ENCODE measurements at regions not wholly inside any gene's neighbourhood (a gene's known extent, or its start where the extent isn't known, plus 50 kb on each side); places are given as distances from the start of the nearest gene placed in this dataset.

GRCh38 chr20:12591949-12592470, 416.8 kb upstream of the SPTLC3 start:
- no peak for DNase-seq (ENCODE audit: low spot score)

GRCh38 chr20:12592756-12593155, 416.0 kb upstream of the SPTLC3 start:
- no peak for DNase-seq (ENCODE audit: low spot score)

- DNase-seq (ENCODE audit: low spot score): no peak
These were observed 415.4 kb upstream of the SPTLC3 start for GRCh38 chr20:12593342-12593873.

- no peak for DNase-seq (ENCODE audit: low spot score)
These were observed 414.2 kb upstream of the SPTLC3 start for GRCh38 chr20:12594410-12595088.

GRCh38 chr20:12595841-12596240, 412.9 kb upstream of the SPTLC3 start:
- no peak for DNase-seq (ENCODE audit: low spot score)

GRCh38 chr20:12596863-12597262, 411.9 kb upstream of the SPTLC3 start:
- DNase-seq (ENCODE audit: low spot score): no peak

GRCh38 chr20:12597551-12597950, 411.2 kb upstream of the SPTLC3 start:
- DNase-seq (ENCODE audit: low spot score): no peak

- DNase-seq (ENCODE audit: low spot score): no peak
These were observed 409.9 kb upstream of the SPTLC3 start for GRCh38 chr20:12598894-12599293.

GRCh38 chr20:12599494-12599893, 409.3 kb upstream of the SPTLC3 start:
- DNase-seq (ENCODE audit: low spot score): no peak

- no peak for DNase-seq (ENCODE audit: low spot score)
These were observed 403.0 kb upstream of the SPTLC3 start for GRCh38 chr20:12605751-12606150.

- no peak for DNase-seq (ENCODE audit: low spot score)
These were observed 397.9 kb upstream of the SPTLC3 start for GRCh38 chr20:12610871-12611270.

GRCh38 chr20:12614764-12615163, 394.0 kb upstream of the SPTLC3 start:
- no peak for DNase-seq (ENCODE audit: low spot score)

GRCh38 chr20:12617076-12617475, 391.7 kb upstream of the SPTLC3 start:
- DNase-seq (ENCODE audit: low spot score): no peak

GRCh38 chr20:12623870-12624269, 384.9 kb upstream of the SPTLC3 start:
- DNase-seq (ENCODE audit: low spot score): no peak

- no peak for DNase-seq (ENCODE audit: low spot score)
These were observed 381.3 kb upstream of the SPTLC3 start for GRCh38 chr20:12627485-12627884.

- no peak for DNase-seq (ENCODE audit: low spot score)
These were observed 370.0 kb upstream of the SPTLC3 start for GRCh38 chr20:12638633-12639312.

GRCh38 chr20:12640251-12640650, 368.5 kb upstream of the SPTLC3 start:
- DNase-seq (ENCODE audit: low spot score): no peak

GRCh38 chr20:12641619-12642018, 367.2 kb upstream of the SPTLC3 start:
- no peak for DNase-seq (ENCODE audit: low spot score)

- DNase-seq (ENCODE audit: low spot score): no peak
These were observed 364.3 kb upstream of the SPTLC3 start for GRCh38 chr20:12644461-12644860.

- DNase-seq (ENCODE audit: low spot score): no peak
These were observed 359.5 kb upstream of the SPTLC3 start for GRCh38 chr20:12649234-12649633.

- DNase-seq (ENCODE audit: low spot score): no peak
These were observed 355.1 kb upstream of the SPTLC3 start for GRCh38 chr20:12653642-12654041.

GRCh38 chr20:12659942-12660341, 348.8 kb upstream of the SPTLC3 start:
- no peak for DNase-seq (ENCODE audit: low spot score)

GRCh38 chr20:12660918-12661317, 347.9 kb upstream of the SPTLC3 start:
- DNase-seq (ENCODE audit: low spot score): no peak

Data from hematopoietic multipotent progenitor cell treated with erythropoietin and hydrocortisone succinate and interleukin-3 and kit ligand, for 15 days (in vitro differentiated cells).